ENCODE measurements at regions not wholly inside any gene's neighbourhood (a gene's known extent, or its start where the extent isn't known, plus 50 kb on each side); places are given as distances from the start of the nearest gene placed in this dataset.

DNA sequence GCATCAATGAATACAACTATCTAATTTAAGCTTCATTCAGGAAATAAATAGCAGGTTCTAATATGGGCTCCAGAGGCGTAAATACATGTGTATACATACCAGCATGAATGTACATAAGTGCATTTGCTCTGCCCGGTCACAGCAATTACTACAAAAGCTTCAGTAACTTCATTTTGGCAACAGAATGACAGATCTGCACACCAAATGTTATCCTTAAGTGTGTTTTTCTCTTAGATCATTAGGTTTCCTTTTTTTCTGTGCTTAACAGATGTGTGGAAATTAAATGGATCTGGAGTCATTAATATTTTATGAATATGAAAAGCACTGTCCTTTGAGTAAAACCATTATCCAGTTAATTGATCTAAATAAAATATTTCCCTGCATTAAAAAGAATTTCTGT is 159.0 kb upstream of the MEOX2 start:
- H3K56ac ChIP-seq (ENCODE audit: extremely low read depth, insufficient read depth, low read length): no peak overlapping the region
- in situ Hi-C loops (cut with MboI; ENCODE audit: low sequenced_read_pairs) (no loop called here), intact Hi-C loops (cut with micrococcal nuclease) (no loop called here), dilution Hi-C loops (cut with HindIII; ENCODE audit: low sequenced_read_pairs, unreplicated experiment) (no loop called here)
- DNase-seq: no peak
- POLR2A ChIA-PET (ENCODE audit: unreplicated experiment): no interaction called here
- no peak overlapping the region for H4K91ac ChIP-seq (ENCODE audit: insufficient read depth, low read depth, low read length)
- H3K23ac ChIP-seq (ENCODE audit: low read depth, low read length): no peak overlapping the region
- ATAC-seq (ENCODE audit: low read depth): no peak
- CTCF ChIA-PET: no interaction called here
- H3K4me1 ChIP-seq (ENCODE audit: control insufficient read depth, insufficient read depth, low read length): no peaks in the 10 kb centered on the region
- H2AK9ac ChIP-seq (replicated peaks; ENCODE audit: low read depth, low read length, poor library complexity): no peak overlapping the region
- H3K9me3 ChIP-seq (ENCODE audit: control insufficient read depth, insufficient read depth, low read length): no peaks in the 10 kb centered on the region
- H3K4me3 ChIP-seq (ENCODE audit: insufficient read depth, low read depth, low read length): no peak overlapping the region
- H3K9me1 ChIP-seq (ENCODE audit: insufficient read depth, low read length): no peaks in the 10 kb centered on the region
- H4K5ac ChIP-seq (ENCODE audit: low read depth, low read length): no peak overlapping the region
- no peaks in the 10 kb centered on the region for H3K27me3 ChIP-seq (ENCODE audit: control insufficient read depth, insufficient read depth, low read length)
- no peak for TF ChIP-seq CHD1 (IDR thresholded peaks at IDR 0.05; ENCODE audit: low read depth, low read length)
- no peak for TF ChIP-seq RFX5 (IDR thresholded peaks at IDR 0.05; ENCODE audit: low read depth, low read length)
- no peak for TF ChIP-seq RAD21 (IDR thresholded peaks at IDR 0.05; ENCODE audit: low read length)
- TF ChIP-seq, protein P1, sequence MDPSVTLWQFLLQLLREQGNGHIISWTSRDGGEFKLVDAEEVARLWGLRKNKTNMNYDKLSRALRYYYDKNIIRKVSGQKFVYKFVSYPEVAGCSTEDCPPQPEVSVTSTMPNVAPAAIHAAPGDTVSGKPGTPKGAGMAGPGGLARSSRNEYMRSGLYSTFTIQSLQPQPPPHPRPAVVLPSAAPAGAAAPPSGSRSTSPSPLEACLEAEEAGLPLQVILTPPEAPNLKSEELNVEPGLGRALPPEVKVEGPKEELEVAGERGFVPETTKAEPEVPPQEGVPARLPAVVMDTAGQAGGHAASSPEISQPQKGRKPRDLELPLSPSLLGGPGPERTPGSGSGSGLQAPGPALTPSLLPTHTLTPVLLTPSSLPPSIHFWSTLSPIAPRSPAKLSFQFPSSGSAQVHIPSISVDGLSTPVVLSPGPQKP (IDR thresholded peaks at IDR 0.05; ENCODE audit: borderline replicate concordance, low read depth, low read length): no peak
- TF ChIP-seq NFE2L2 (IDR thresholded peaks at IDR 0.05; ENCODE audit: low read depth, low read length): no peak
- no peak for TF ChIP-seq CEBPB (IDR thresholded peaks at IDR 0.05; ENCODE audit: low read depth, low read length)
- TF ChIP-seq, protein P2, sequence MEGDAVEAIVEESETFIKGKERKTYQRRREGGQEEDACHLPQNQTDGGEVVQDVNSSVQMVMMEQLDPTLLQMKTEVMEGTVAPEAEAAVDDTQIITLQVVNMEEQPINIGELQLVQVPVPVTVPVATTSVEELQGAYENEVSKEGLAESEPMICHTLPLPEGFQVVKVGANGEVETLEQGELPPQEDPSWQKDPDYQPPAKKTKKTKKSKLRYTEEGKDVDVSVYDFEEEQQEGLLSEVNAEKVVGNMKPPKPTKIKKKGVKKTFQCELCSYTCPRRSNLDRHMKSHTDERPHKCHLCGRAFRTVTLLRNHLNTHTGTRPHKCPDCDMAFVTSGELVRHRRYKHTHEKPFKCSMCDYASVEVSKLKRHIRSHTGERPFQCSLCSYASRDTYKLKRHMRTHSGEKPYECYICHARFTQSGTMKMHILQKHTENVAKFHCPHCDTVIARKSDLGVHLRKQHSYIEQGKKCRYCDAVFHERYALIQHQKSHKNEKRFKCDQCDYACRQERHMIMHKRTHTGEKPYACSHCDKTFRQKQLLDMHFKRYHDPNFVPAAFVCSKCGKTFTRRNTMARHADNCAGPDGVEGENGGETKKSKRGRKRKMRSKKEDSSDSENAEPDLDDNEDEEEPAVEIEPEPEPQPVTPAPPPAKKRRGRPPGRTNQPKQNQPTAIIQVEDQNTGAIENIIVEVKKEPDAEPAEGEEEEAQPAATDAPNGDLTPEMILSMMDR (conservative IDR thresholded peaks at IDR 0.05; ENCODE audit: low read depth, low read length): no peak
- H2AK5ac ChIP-seq (ENCODE audit: low read depth, low read length): no peak overlapping the region
- BruUV-seq (replicated peaks): no TSS peak
- H2BK120ac ChIP-seq (ENCODE audit: low read depth, low read length): no peak overlapping the region
- H4K20me1 ChIP-seq (ENCODE audit: insufficient read depth, low read length): no peaks in the 10 kb centered on the region
- H3K79me1 ChIP-seq (ENCODE audit: low read depth in 1 of 2, low read length in 2 of 2): no peaks in the 10 kb centered on the region
- H3K14ac ChIP-seq (replicated peaks; ENCODE audit: low read depth, low read length): no peak overlapping the region
- no peak overlapping the region for H3K27ac ChIP-seq (ENCODE audit: insufficient read depth, low read length)
- H2BK20ac ChIP-seq (ENCODE audit: low read depth, low read length): no peak overlapping the region
- WGBS, 2 experiments (ENCODE audit: extremely low coverage in 2 of 2, insufficient read length in 1 of 2): 100% methylated on average over 1 of the region's 2 CpGs; no CpG with 5 or more reads in 1 of the 2 experiments
- H3K9ac ChIP-seq (ENCODE audit: low read depth, low read length): no peak overlapping the region
- no peaks in the 10 kb centered on the region for H3K36me3 ChIP-seq (ENCODE audit: control insufficient read depth, insufficient read depth, low read length)
- no peak overlapping the region for H2AFZ ChIP-seq (replicated peaks; ENCODE audit: low read length, poor library complexity)
- H3K4me2 ChIP-seq (ENCODE audit: low read depth, low read length): no peak overlapping the region
- no peak overlapping the region for H2BK5ac ChIP-seq (ENCODE audit: low read depth, low read length, poor library complexity, severe bottlenecking)
- no peak overlapping the region for H2BK15ac ChIP-seq (ENCODE audit: low read depth, low read length)
- H3K4ac ChIP-seq (ENCODE audit: low read depth, low read length): no peak overlapping the region
- H4K8ac ChIP-seq (ENCODE audit: low read depth in 2 of 2, low read length in 2 of 2): no peak overlapping the region
- no peak overlapping the region for H3K18ac ChIP-seq (ENCODE audit: low read depth, low read length)
